Activated CD4-positive, alpha-beta T cell treated with anti-CD3 and anti-CD28 coated beads for 36 hours (primary cell): ENCODE measurements at regions not wholly inside any gene's neighbourhood (a gene's known extent, or its start where the extent isn't known, plus 50 kb on each side); places are given as distances from the start of the nearest gene placed in this dataset.
"Not testable (repeated sequence)": the region's sequence is repeated elsewhere in the genome, so short reads cannot be mapped to it uniquely, and the experiment has no call there.

ENCODE experiments used
- ATAC-seq: fragments of 200-7000 bp; cut with Tn5 transposase; one replicate; pipeline ENCODE4 v1.10.0; 2021; ENCODE audit warnings: mild to moderate bottlenecking, moderate library complexity
- CTCF ChIA-PET: fragments of 350-600 bp; sonication (Branson Sonifier 250); formaldehyde crosslinking; loops from one replicate; lab custom pipeline; 2021; ENCODE audit warnings: antibody characterized with exemption; lab: Charles Lee
- POLR2A ChIA-PET: fragments of 350-600 bp; sonication (Branson Sonifier 250); formaldehyde crosslinking; loops from one replicate; lab custom pipeline; 2021; ENCODE audit warnings: antibody characterized with exemption, inconsistent platforms; lab: Charles Lee
- DNase-seq: peaks from one replicate; pipeline ENCODE4 v3.0.0-alpha.2; 2020
- H3K27ac Mint-ChIP-seq: one replicate; pipeline ENCODE4 v1.8.0; 2021; ENCODE audit warnings: mixed read lengths
- H3K27me3 Mint-ChIP-seq: one replicate; pipeline ENCODE4 v1.8.0; 2021; ENCODE audit warnings: mixed read lengths
- H3K36me3 Mint-ChIP-seq: one replicate; pipeline ENCODE4 v1.8.0; 2021; ENCODE audit warnings: low read depth, mixed read lengths
- H3K4me1 Mint-ChIP-seq: one replicate; pipeline ENCODE4 v1.8.0; 2021; ENCODE audit warnings: mixed read lengths
- H3K4me3 Mint-ChIP-seq: one replicate; pipeline ENCODE4 v1.8.0; 2021; ENCODE audit warnings: mild to moderate bottlenecking, moderate library complexity, mixed read lengths
- H3K9me3 Mint-ChIP-seq: one replicate; pipeline ENCODE4 v1.8.0; 2021; ENCODE audit warnings: low read depth, mixed read lengths
- intact Hi-C, 2 experiments: fragments of 100-400 bp; cut with DNase I in 1 of 2; cut with micrococcal nuclease in 1 of 2; formaldehyde crosslinking; loops; one replicate each; pipeline versions ENCODE4 v1.14.2 to v1.15.1; 2022 to 2024; cut with DNase I, micrococcal nuclease

GRCh38 chr14:106610691-106611090, 1084.3 kb downstream of the TMEM121 start:
- CTCF ChIA-PET: interaction anchor here (0.6 to 0.9 kb wide), 2 partner anchors 14 to 58 kb away, joined by 3 read pairs; no protein-coding TSS in a partner anchor

DNA sequence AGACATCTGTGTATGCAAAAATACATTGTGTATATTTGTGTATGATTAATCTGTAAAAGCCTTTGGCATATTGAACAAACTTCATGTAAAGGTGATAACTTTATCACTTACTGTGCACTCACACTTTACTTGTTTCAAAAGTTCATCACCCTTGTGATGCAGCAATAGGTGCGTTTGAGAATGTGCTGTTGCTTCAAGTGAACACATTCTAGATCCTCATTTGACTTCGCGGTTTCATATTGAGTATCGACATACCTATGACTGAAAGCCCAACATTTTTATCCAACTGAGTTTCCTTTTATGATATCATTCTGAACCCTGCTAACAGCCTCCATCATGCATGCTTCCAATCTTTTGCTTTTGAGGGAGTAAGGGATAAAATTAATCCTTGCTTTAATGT, 1086.9 kb downstream of the TMEM121 start:
- H3K4me1 Mint-ChIP-seq: peaks cover 4% of the 10 kb centered on the region
- CTCF ChIA-PET: interaction anchor here (0.9 to 1.2 kb wide), 2 partner anchors 13 to 196 kb away, joined by 3 read pairs; no protein-coding TSS in a partner anchor
- H3K27ac Mint-ChIP-seq: no peak overlapping the region
- DNase-seq: peak; percentile 22
- peaks cover 20% of the 10 kb centered on the region for H3K27me3 Mint-ChIP-seq
- POLR2A ChIA-PET: interaction anchor here (0.7 kb wide), 1 partner anchor 71 kb away, joined by 3 read pairs; no protein-coding TSS in a partner anchor
- H3K4me3 Mint-ChIP-seq: no peak overlapping the region
- intact Hi-C loops: no loop called here
- no peaks in the 10 kb centered on the region for H3K36me3 Mint-ChIP-seq
- no peaks in the 10 kb centered on the region for H3K9me3 Mint-ChIP-seq
- peak; percentile 94 for ATAC-seq

More at GRCh38 chr14:106610691-106611090, 1084.3 kb downstream of the TMEM121 start:
- intact Hi-C loops: no loop called here
- POLR2A ChIA-PET: no interaction called here
- Mint-ChIP-seq H3K27ac (no peak overlapping the region), H3K4me3 (no peak overlapping the region), H3K9me3 (no peaks in the 10 kb centered on the region), H3K27me3 (peaks cover 27% of the 10 kb centered on the region), H3K36me3 (no peaks in the 10 kb centered on the region), H3K4me1 (peaks cover 7% of the 10 kb centered on the region)
- ATAC-seq (no peak), DNase-seq (no peak)

- H3K36me3 Mint-ChIP-seq, H3K27ac Mint-ChIP-seq, intact Hi-C loops, H3K4me3 Mint-ChIP-seq, H3K9me3 Mint-ChIP-seq: not testable (repeated sequence)
- CTCF ChIA-PET: interaction anchor here (0.6 to 2.9 kb wide), 40 partner anchors 8 to 336 kb away, joined by 3 to 19 read pairs (median 4); no protein-coding TSS in a partner anchor
- H3K27me3 Mint-ChIP-seq: peaks cover 28% of the 10 kb centered on the region
- POLR2A ChIA-PET: interaction anchor here (0.6 kb wide), 1 partner anchor 144 kb away, joined by 3 read pairs; no protein-coding TSS in a partner anchor
- peaks cover 10% of the 10 kb centered on the region for H3K4me1 Mint-ChIP-seq
- ATAC-seq: peak; percentile 91
- DNase-seq: peak; percentile 93
Measured at GRCh38 chr14:106618471-106618951, 1092.1 kb downstream of the TMEM121 start.

DNA sequence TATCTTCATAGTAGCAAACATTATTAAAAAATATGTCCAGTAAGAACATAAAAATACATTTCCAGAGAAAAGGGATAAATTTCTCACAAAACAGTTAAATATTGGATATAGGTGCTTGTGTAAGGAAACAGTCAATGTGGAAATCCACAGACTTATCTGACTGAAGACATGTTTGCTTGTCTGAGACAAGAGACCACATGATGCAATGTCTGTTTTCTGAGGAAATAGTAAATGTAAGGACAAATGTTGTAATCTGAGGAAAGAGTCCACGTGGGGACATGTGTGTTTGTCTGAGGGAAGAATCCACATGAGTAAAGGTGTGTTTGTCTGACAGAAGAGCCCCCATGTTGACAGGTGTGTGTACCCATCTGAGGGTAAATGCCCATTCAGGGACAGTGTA, 1093.2 kb downstream of the TMEM121 start:
- Mint-ChIP-seq H3K27me3 (peaks cover 26% of the 10 kb centered on the region), H3K9me3 (no peaks in the 10 kb centered on the region), H3K4me1 (peaks cover 9% of the 10 kb centered on the region), H3K36me3 (no peaks in the 10 kb centered on the region), H3K27ac (no peak overlapping the region), H3K4me3 (no peak overlapping the region)
- intact Hi-C loops: no loop called here
- ATAC-seq (no peak), DNase-seq (no peak)
- ChIA-PET POLR2A (no interaction called here), CTCF (interaction anchor here (1.0 to 2.9 kb wide), 9 partner anchors 12 to 61 kb away, joined by 3 to 19 read pairs (median 5); no protein-coding TSS in a partner anchor)

DNA sequence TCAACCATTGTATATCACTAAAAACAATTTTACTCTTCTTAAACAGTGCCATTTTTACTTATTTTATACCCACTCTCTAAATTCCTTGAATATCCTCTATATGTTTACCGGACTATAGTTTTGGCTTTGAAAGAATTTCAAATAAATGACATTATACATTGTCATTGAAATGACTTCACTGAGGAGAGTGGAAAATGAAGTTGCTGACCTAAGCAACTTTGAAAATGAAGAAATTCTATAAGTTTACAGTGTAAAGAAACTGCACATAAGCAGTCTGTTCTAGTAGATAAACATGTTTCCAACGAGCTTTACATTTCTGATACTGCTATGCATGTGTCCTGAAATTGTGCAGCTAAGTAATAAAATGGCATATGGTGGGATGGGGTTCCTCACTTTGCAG, 1094.0 kb downstream of the TMEM121 start:
- Mint-ChIP-seq H3K9me3 (no peaks in the 10 kb centered on the region), H3K4me1 (peaks cover 9% of the 10 kb centered on the region), H3K4me3 (no peak overlapping the region), H3K27me3 (peaks cover 24% of the 10 kb centered on the region), H3K36me3 (no peaks in the 10 kb centered on the region), H3K27ac (no peak overlapping the region)
- ChIA-PET POLR2A (no interaction called here), CTCF (interaction anchor here (0.7 to 2.9 kb wide), 13 partner anchors 11 to 62 kb away, joined by 3 to 18 read pairs (median 3); no protein-coding TSS in a partner anchor)
- no peak for ATAC-seq
- intact Hi-C loops: no loop called here
- no peak for DNase-seq

- H3K4me3 Mint-ChIP-seq: no peak overlapping the region
- peaks cover 13% of the 10 kb centered on the region for H3K4me1 Mint-ChIP-seq
- intact Hi-C loops: no loop called here
- DNase-seq (peak; percentile 52), ATAC-seq (peak; percentile 27)
- H3K36me3 Mint-ChIP-seq: no peaks in the 10 kb centered on the region
- no peak overlapping the region for H3K27ac Mint-ChIP-seq
- CTCF ChIA-PET: interaction anchor here (0.7 to 1.0 kb wide), 4 partner anchors 16 to 56 kb away, joined by 3 to 5 read pairs (median 4); no protein-coding TSS in a partner anchor
- POLR2A ChIA-PET: no interaction called here
- H3K27me3 Mint-ChIP-seq: peaks cover 24% of the 10 kb centered on the region
- no peaks in the 10 kb centered on the region for H3K9me3 Mint-ChIP-seq
Measured at GRCh38 chr14:106622200-106622745, 1095.9 kb downstream of the TMEM121 start.

DNA sequence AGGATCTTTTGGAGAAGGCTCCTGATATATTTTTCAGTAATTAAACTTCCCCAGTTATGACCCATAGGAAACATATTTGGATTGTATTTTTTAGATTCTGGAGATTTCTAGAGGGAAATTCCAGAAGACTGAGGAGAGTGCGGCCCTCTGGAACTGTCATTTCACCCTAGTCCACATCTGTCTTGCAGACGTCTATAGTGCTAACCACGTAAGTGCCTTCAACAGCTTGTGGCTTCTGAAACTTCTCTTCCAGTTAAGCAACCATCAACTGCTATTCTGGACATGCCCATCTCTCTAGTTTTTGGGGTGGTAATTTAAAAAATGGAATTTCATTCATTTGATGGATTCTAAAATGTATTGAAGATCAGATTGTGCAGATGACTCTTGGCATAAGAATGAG, 1098.8 kb downstream of the TMEM121 start:
- H3K27me3 Mint-ChIP-seq: peaks cover 27% of the 10 kb centered on the region
- no peak overlapping the region for H3K27ac Mint-ChIP-seq
- intact Hi-C loops: no loop called here
- H3K4me1 Mint-ChIP-seq: peaks cover 13% of the 10 kb centered on the region
- DNase-seq (no peak), ATAC-seq (no peak)
- no peak overlapping the region for H3K4me3 Mint-ChIP-seq
- CTCF ChIA-PET: interaction anchor here (1.0 kb wide), 1 partner anchor 20 kb away, joined by 3 read pairs; no protein-coding TSS in a partner anchor
- H3K36me3 Mint-ChIP-seq: no peaks in the 10 kb centered on the region
- POLR2A ChIA-PET: no interaction called here
- no peaks in the 10 kb centered on the region for H3K9me3 Mint-ChIP-seq

DNA sequence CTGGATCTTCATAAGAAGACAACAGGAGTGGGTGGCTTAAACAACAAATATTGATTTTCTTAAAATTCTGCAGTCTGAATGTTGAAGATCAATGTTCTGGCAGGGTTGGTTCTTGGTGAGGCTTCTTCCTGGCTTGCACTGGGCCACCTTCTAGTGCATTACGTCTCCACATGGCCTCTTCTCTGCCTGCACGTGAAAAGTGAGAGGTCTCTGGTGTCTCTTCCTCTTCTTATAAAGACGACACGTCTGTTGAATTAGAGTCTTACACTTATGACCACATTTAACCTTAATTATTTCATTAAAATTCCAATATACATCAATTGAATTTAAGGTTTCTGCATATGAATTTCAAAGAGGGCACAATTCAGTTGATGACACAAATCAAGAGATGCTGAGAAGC, 1100.1 kb downstream of the TMEM121 start:
- Mint-ChIP-seq H3K27me3 (peaks cover 21% of the 10 kb centered on the region), H3K4me1 (peaks cover 13% of the 10 kb centered on the region)
- H3K9me3 Mint-ChIP-seq, POLR2A ChIA-PET, intact Hi-C loops, H3K36me3 Mint-ChIP-seq, H3K4me3 Mint-ChIP-seq, DNase-seq, H3K27ac Mint-ChIP-seq, ATAC-seq: not testable (repeated sequence)
- CTCF ChIA-PET: interaction anchor here (0.7 to 1.2 kb wide), 5 partner anchors 8 to 355 kb away, joined by 3 to 8 read pairs (median 3); no protein-coding TSS in a partner anchor

DNA sequence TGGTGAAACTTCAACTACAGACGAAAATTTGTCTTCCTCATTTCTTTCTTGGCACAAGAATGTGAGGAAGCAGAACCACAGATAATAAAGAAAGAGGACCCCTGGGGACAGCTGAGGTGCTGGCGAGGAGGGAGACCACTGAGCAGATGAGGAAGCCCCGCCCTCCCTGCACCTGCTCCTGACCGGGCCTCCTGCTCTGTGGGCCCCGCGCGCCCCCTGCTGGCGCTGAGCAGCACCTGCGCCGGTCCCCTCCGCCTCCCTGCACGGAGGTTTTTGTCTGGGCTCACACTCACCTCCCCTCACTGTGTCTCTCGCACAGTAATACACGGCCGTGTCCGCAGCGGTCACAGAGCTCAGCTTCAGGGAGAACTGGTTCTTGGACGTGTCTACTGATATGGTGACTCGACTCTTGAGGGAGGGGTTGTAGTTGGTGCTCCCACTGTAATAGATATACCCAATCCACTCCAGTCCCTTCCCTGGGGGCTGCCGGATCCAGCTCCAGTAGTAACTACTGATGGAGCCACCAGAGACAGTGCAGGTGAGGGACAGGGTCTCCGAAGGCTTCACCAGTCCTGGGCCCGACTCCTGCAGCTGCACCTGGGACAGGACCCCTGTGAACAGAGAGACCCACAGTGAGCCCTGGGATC, 1100.7 kb downstream of the TMEM121 start:
- H3K9me3 Mint-ChIP-seq, intact Hi-C loops, H3K27ac Mint-ChIP-seq, H3K4me3 Mint-ChIP-seq, POLR2A ChIA-PET, H3K36me3 Mint-ChIP-seq: not testable (repeated sequence)
- peak; percentile 91 for ATAC-seq
- H3K4me1 Mint-ChIP-seq: peaks cover 10% of the 10 kb centered on the region
- DNase-seq: peak; percentile 86
- H3K27me3 Mint-ChIP-seq: peaks cover 17% of the 10 kb centered on the region
- CTCF ChIA-PET: interaction anchor here (0.7 to 1.2 kb wide), 6 partner anchors 9 to 356 kb away, joined by 3 to 8 read pairs (median 3); no protein-coding TSS in a partner anchor

GRCh38 chr14:106631879-106632278, 1105.5 kb downstream of the TMEM121 start:
- POLR2A ChIA-PET: no interaction called here
- DNase-seq: peak; percentile 21
- H3K4me3 Mint-ChIP-seq: no peak overlapping the region

DNA sequence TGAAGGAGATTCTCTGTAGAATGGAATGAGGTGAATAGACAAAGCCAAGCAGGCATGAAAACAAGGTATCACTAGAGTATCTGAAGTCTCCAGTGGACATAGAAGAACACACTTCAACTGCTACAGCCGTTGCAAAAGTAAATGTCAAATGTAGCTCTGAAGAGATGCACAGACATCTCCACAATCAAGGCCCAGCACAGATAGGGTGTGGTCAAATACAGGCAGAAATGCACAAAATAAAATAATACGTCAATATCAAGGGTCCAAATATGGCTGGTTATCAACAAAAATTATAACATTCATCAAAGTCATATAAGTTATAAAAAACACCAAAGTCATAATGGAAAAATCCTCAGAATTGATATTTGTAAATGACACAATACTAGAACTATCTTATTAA, 1107.3 kb downstream of the TMEM121 start:
- DNase-seq (no peak), ATAC-seq (no peak)
- Mint-ChIP-seq H3K27me3 (peaks cover 5% of the 10 kb centered on the region), H3K9me3 (no peaks in the 10 kb centered on the region), H3K36me3 (no peaks in the 10 kb centered on the region), H3K4me1 (peaks cover 3% of the 10 kb centered on the region), H3K27ac (no peak overlapping the region), H3K4me3 (no peak overlapping the region)
- POLR2A ChIA-PET: no interaction called here
- intact Hi-C loops: no loop called here
- CTCF ChIA-PET: interaction anchor here (1.0 to 1.6 kb wide), 4 partner anchors 13 to 34 kb away, joined by 3 read pairs; no protein-coding TSS in a partner anchor

More at GRCh38 chr14:106631879-106632278, 1105.5 kb downstream of the TMEM121 start:
- CTCF ChIA-PET: interaction anchor here (0.8 to 1.7 kb wide), 3 partner anchors 13 to 196 kb away, joined by 3 to 7 read pairs (median 3); no protein-coding TSS in a partner anchor
- Mint-ChIP-seq H3K27me3 (peaks cover 8% of the 10 kb centered on the region), H3K9me3 (no peaks in the 10 kb centered on the region), H3K36me3 (no peaks in the 10 kb centered on the region), H3K27ac (no peak overlapping the region), H3K4me1 (peaks cover 6% of the 10 kb centered on the region)
- intact Hi-C loops: no loop called here
- peak; percentile 71 for ATAC-seq
